ENCODE measurements at regions not wholly inside any gene's neighbourhood (a gene's known extent, or its start where the extent isn't known, plus 50 kb on each side); places are given as distances from the start of the nearest gene placed in this dataset.

DNA sequence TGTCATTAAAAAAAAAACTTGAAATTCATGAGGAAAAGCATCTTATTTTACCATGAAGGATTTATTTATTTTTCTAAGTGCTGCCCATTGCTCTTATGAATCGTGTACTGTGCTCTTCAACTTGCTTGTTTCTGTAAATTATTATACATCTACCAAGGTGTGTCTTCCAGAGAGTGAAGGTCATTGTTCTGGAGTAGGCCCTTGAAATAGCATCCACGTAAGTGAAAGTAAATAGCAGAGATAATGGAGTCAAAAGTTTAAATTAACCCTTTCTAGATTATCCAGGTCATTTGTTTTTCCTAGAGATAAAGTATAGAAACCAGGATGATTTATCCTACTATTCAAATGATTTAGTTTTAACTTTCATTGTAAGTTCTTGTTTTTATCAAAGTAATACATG lies 473.1 kb downstream of the DIRAS2 start:
- TF ChIP-seq, protein P1, sequence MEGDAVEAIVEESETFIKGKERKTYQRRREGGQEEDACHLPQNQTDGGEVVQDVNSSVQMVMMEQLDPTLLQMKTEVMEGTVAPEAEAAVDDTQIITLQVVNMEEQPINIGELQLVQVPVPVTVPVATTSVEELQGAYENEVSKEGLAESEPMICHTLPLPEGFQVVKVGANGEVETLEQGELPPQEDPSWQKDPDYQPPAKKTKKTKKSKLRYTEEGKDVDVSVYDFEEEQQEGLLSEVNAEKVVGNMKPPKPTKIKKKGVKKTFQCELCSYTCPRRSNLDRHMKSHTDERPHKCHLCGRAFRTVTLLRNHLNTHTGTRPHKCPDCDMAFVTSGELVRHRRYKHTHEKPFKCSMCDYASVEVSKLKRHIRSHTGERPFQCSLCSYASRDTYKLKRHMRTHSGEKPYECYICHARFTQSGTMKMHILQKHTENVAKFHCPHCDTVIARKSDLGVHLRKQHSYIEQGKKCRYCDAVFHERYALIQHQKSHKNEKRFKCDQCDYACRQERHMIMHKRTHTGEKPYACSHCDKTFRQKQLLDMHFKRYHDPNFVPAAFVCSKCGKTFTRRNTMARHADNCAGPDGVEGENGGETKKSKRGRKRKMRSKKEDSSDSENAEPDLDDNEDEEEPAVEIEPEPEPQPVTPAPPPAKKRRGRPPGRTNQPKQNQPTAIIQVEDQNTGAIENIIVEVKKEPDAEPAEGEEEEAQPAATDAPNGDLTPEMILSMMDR (IDR thresholded peaks at IDR 0.05): no peak
- TF ChIP-seq POLR2A (IDR thresholded peaks at IDR 0.05): no peak

Data from testis (tissue), 2 donors.